ENCODE measurements at regions not wholly inside any gene's neighbourhood (a gene's known extent, or its start where the extent isn't known, plus 50 kb on each side); places are given as distances from the start of the nearest gene placed in this dataset.

GRCh38 chr15:70341566-70341965 is 243.8 kb upstream of the TLE3 start:
- FAIRE-seq (no peak), DNase-seq (peak in 1 of 5 donors; percentile 17)
- Histone ChIP-seq H3K27ac (ENCODE audit: low read depth in 2 of 2, low read length in 2 of 2) (no peak overlapping the region), H3K4me1 (ENCODE audit: control insufficient read depth in 2 of 3, insufficient read depth in 2 of 3, low read depth in 1 of 3, low read length in 3 of 3) (peaks cover 0 to 2% (median 0%) of the 10 kb centered on the region in 3 donors), H3K27me3 (ENCODE audit: control insufficient read depth, insufficient read depth, low read length) (no peaks in the 10 kb centered on the region), H3K4me3 (ENCODE audit: low read length in 3 of 3) (no peak overlapping the region), H3K9me3 (ENCODE audit: control insufficient read depth in 2 of 3, insufficient read depth in 1 of 3, low read length in 3 of 3) (no peaks in the 10 kb centered on the region), H3K9ac (ENCODE audit: low read length in 3 of 3) (no peak overlapping the region), H3K36me3 (ENCODE audit: control insufficient read depth in 2 of 3, insufficient read depth in 3 of 3, low read length in 3 of 3) (no peaks in the 10 kb centered on the region)
- TF ChIP-seq CTCF (IDR thresholded peaks at IDR 0.05; ENCODE audit: borderline replicate concordance, extremely low read depth, insufficient read depth), result no peak
- intact Hi-C loops (cut with DNase I), result no loop called here

- Histone ChIP-seq H3K9ac (ENCODE audit: low read length in 3 of 3) (no peak overlapping the region), H3K36me3 (ENCODE audit: control insufficient read depth in 2 of 3, insufficient read depth in 3 of 3, low read length in 3 of 3) (no peaks in the 10 kb centered on the region), H3K27ac (ENCODE audit: low read depth in 2 of 2, low read length in 2 of 2) (no peak overlapping the region), H3K9me3 (ENCODE audit: control insufficient read depth in 2 of 3, insufficient read depth in 1 of 3, low read length in 3 of 3) (no peaks in the 10 kb centered on the region), H3K4me1 (ENCODE audit: control insufficient read depth in 2 of 3, insufficient read depth in 2 of 3, low read depth in 1 of 3, low read length in 3 of 3) (peaks cover 0 to 2% (median 0%) of the 10 kb centered on the region in 3 donors), H3K27me3 (ENCODE audit: control insufficient read depth, insufficient read depth, low read length) (no peaks in the 10 kb centered on the region), H3K4me3 (ENCODE audit: low read length in 3 of 3) (no peak overlapping the region)
- no peak for FAIRE-seq
- TF ChIP-seq CTCF (IDR thresholded peaks at IDR 0.05; ENCODE audit: borderline replicate concordance, extremely low read depth, insufficient read depth), result no peak
- intact Hi-C loops (cut with DNase I), result no loop called here
- DNase-seq, result no peak
These were observed 242.8 kb upstream of the TLE3 start for GRCh38 chr15:70340494-70340870.

GRCh38 chr15:70339571-70340493 is 242.1 kb upstream of the TLE3 start:
- no peaks in the 10 kb centered on the region for H3K27me3 ChIP-seq (ENCODE audit: control insufficient read depth, insufficient read depth, low read length)
- H3K9me3 ChIP-seq (ENCODE audit: control insufficient read depth in 2 of 3, insufficient read depth in 1 of 3, low read length in 3 of 3), result peaks cover 0 to 2% (median 0%) of the 10 kb centered on the region in 3 donors
- no peak overlapping the region for H3K9ac ChIP-seq (ENCODE audit: low read length in 3 of 3)
- H3K4me1 ChIP-seq (ENCODE audit: control insufficient read depth in 2 of 3, insufficient read depth in 2 of 3, low read depth in 1 of 3, low read length in 3 of 3), result peaks cover 0 to 2% (median 0%) of the 10 kb centered on the region in 3 donors
- no peaks in the 10 kb centered on the region for H3K36me3 ChIP-seq (ENCODE audit: control insufficient read depth in 2 of 3, insufficient read depth in 3 of 3, low read length in 3 of 3)
- intact Hi-C loops (cut with DNase I), result no loop called here
- H3K4me3 ChIP-seq (ENCODE audit: low read length in 3 of 3), result no peak overlapping the region
- no peak for TF ChIP-seq CTCF (IDR thresholded peaks at IDR 0.05; ENCODE audit: borderline replicate concordance, extremely low read depth, insufficient read depth)
- peak in 2 of 5 donors; percentile 40 to 81 for DNase-seq
- no peak overlapping the region for H3K27ac ChIP-seq (ENCODE audit: low read depth in 2 of 2, low read length in 2 of 2)
- FAIRE-seq, result no peak
